Body of pancreas (tissue), 4 donors: ENCODE measurements at regions not wholly inside any gene's neighbourhood (a gene's known extent, or its start where the extent isn't known, plus 50 kb on each side); places are given as distances from the start of the nearest gene placed in this dataset.

Source experiments
- POLR2A ChIP-seq, 3 donors: fragments of 450-650 bp; IDR thresholded peaks; one replicate each; pipeline ENCODE4 v1.6.1; 2016; ENCODE audit warnings: antibody characterized with exemption in 3 of 3, mild to moderate bottlenecking in 2 of 3
- TF ChIP-seq, protein P1 (sequence below), 7 experiments: fragments of 450-650 bp in 4 of 7; fragments of 200-600 bp in 3 of 7; sonication (generic) in 3 of 7; IDR thresholded peaks; one replicate each; pipeline ENCODE4 v1.5.1; 2016 to 2019; ENCODE audit warnings: antibody characterized with exemption in 7 of 7

GRCh38 chr13:40420160-40420740 is 246.2 kb downstream of the FOXO1 start:
- TF ChIP-seq POLR2A (IDR thresholded peaks at IDR 0.05): no peak
- TF ChIP-seq, protein P1, sequence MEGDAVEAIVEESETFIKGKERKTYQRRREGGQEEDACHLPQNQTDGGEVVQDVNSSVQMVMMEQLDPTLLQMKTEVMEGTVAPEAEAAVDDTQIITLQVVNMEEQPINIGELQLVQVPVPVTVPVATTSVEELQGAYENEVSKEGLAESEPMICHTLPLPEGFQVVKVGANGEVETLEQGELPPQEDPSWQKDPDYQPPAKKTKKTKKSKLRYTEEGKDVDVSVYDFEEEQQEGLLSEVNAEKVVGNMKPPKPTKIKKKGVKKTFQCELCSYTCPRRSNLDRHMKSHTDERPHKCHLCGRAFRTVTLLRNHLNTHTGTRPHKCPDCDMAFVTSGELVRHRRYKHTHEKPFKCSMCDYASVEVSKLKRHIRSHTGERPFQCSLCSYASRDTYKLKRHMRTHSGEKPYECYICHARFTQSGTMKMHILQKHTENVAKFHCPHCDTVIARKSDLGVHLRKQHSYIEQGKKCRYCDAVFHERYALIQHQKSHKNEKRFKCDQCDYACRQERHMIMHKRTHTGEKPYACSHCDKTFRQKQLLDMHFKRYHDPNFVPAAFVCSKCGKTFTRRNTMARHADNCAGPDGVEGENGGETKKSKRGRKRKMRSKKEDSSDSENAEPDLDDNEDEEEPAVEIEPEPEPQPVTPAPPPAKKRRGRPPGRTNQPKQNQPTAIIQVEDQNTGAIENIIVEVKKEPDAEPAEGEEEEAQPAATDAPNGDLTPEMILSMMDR (IDR thresholded peaks at IDR 0.05): no peak
